LoVo (cell line): ENCODE measurements at regions not wholly inside any gene's neighbourhood (a gene's known extent, or its start where the extent isn't known, plus 50 kb on each side); places are given as distances from the start of the nearest gene placed in this dataset.
A peak's percentile ranks its signal among the peaks of the same experiment; 100 is the strongest.
"Not testable (repeated sequence)": the region's sequence is repeated elsewhere in the genome, so short reads cannot be mapped to it uniquely, and the experiment has no call there.

Experiments used
- DNase-seq: peaks from one replicate; pipeline ENCODE4 v3.0.0-alpha.2; 2016; ENCODE audit warnings: low spot score

DNA sequence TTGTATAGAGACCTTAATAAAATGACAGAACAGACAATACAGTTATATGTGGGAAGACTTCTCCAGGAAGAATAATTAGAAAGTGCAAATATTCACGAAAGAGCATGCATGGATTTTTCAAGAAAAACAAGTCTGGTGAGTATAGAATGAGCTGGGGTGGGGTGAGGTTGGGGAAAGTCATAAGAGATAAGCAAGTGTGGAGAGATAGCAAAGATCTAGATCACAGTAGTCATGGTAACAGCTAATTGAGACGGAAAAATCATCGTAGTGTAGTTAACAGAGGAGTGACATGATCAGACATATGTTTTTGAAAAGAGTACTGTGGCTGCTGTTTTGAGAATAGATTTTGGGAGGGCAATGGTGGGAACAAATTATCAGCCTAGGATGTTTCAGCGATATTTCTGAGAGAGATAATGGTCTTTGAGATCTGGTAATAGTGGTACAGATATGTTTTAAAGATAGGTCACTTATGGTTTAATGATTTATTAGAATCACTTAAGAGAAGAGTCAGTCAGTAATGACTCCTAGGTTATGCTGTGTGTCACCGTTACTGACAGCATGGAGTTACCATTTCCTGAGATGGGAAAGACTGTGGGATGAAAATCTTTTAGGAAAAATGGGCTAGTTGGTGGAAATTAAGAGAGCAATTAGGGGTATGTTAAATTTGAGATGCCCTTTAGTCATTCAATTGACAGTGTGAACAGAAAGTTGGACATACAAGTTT lies 248.5 kb upstream of the SLC8A1 start:
- no peak for DNase-seq

DNA sequence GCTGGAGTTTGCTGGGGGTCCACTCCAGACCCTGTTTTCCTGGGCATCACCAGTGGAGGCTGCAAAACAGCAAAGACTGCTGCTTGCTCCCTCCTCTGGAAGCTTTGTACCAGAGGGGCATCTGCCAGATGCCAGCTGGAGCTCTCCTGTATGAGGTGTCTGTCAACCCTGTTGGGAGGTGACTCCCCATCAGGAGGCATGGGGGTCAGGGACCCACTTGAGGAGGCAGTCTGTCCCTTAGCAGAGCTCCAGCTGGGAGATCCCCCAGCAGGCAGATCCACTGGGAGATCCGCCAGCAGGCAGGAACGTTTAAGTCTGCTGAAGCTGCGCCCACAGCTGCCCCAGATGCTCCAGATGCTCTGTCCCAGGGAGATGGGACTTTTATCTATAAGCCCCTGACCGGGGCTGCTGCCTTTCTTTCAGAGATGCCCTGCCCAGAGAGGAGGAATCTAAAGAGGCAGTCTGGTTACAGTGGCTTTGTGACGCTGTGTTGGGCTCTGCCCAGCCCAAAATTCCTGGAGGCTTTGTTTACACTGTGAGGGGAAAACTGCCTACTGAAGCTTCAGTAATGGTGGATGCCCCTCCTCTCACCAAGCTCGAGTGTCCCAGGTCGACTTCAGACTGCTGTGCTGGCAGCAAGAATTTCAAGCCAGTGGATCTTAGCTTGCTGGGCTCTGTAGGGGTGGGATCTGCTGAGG lies 260.5 kb upstream of the SLC8A1 start:
- DNase-seq, result not testable (repeated sequence)

DNA sequence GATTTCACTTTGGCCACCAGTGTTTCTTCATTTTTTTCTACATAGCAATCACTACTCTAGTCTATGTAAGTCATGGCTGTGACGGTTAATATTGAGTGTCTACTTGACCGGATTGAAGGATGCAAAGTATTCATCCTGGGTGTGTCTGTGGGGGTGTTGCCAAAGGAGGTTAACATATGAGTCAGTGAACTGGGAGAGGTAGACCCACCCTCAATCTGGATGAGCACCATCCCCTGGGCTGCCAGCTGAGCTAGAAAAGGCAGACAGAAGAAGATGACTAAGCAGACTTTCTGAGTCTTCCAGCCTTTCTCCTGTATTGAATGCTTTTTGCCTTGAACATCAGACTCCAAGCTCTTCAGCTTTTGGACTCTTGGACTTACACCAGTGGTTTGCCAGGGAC lies 265.0 kb upstream of the SLC8A1 start:
- no peak for DNase-seq

DNA sequence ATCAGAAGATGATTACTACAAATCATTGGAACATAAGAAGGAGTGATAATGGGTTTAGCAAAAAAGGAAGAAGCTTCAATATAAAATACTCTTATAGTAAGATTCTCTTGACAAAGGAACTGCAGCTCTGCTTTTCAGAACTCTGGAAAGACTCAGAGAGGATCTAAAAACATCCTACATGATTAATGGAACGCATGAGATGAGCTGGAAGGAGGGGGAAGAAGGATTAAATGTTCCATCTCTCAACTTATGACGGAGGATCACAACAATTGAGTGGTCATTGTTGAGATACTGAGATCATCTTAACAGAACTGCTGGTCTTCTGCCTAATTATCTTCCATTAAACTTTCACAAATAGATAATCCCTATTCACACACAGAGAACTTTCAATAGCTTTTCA lies 267.5 kb upstream of the SLC8A1 start:
- DNase-seq, result no peak

- DNase-seq, result no peak
Measured at GRCh38 chr2:40721595-40721994, 269.7 kb upstream of the SLC8A1 start.

GRCh38 chr2:40723194-40723593 lies 271.3 kb upstream of the SLC8A1 start:
- no peak for DNase-seq

DNA sequence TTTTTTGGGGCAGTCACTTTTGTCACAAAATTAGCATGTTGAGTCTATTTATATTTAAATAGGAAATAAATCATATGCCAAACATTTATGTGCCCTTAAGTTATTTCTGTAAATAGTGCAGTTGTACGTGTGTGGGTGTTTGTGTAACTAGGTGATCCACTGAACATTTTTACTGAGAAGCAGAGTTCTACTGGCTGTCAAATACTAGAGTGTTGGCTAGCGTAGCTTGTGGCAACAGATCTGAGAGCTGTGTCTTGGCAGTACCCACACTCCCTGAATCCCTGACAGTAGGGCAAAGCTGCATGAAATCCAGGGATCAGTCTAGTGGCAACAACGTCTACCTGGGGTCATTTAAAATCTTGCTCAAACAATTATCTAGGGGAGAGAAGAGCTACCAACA lies 273.1 kb upstream of the SLC8A1 start:
- no peak for DNase-seq

GRCh38 chr2:40725950-40726349 lies 274.1 kb upstream of the SLC8A1 start:
- no peak for DNase-seq

DNA sequence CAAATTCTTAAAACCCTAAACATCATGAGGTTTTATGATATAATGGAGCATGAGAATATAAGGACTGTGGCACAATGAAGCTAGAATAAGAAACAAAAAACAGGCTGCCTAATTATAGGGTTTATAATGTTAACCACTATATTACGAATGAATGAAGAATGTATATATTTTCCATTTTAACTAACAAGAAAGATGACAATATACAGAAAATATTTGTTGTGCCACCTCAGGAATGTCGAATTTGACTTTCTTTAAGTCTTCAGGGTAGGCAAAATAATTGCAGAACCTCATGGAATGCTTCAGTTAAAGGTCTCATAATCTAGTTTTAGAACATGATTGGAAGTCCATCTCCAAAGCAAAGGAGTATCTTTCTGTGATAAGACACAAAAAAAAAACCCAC lies 282.9 kb upstream of the SLC8A1 start:
- no peak for DNase-seq

- DNase-seq, result no peak
Measured at GRCh38 chr2:40737180-40737579, 285.3 kb upstream of the SLC8A1 start.

DNA sequence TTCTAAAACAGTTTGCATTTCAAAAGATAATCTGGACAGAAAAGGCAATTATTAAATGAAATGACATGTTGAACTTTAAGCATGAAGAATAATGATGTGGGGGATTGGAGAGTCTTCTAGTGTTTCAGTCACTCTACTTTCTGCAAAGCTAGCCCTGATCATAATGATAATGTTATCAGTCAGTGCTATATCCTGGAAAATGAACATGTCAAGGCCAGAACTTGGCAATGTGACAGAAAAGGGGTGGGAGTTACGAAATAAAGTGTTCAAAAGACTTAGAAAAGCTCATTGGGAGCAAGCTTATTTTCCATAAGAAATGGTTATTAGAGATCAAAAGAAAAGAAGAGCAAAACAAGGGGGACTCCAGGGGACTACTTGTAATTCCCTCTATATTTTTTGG lies 288.5 kb upstream of the SLC8A1 start:
- DNase-seq, result no peak

DNA sequence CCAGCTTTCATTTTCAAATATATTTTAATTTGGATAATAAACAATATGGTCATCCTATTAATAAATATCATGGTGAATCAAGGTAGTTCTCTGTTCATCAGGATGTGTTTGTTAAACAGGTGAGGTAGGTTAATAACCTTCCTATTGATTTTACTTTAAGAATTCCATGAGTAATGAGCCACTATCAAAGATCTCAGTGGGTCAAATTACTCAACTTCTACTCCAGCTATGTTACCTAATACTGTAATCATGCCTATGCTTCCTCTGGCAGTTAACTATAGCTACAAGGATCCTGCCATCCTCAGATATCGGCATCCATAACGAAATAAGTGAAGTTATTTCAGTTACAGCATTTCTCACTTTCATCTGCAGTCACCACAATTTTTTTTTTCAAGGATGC lies 289.6 kb upstream of the SLC8A1 start:
- no peak for DNase-seq

DNA sequence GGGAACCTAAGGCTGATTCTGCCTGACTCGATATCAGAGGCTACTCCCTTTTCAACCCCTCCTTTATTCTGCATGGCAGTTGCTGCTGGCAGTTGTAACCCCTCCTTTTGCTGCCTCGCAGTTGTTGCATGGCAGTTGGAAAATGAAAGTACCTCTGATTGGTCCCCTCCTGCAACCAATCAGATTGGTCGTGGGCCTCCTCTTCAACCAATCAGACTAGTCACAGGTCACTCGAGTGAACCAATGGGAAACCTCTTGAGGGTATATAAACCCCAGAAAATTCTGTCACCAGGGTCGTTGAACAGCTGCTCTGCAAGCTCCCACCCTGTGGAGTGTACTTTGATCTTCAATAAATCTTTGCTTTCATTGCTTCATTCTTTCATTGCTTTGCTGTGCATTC lies 294.3 kb upstream of the SLC8A1 start:
- DNase-seq, result peak; percentile 35

- no peak for DNase-seq
Measured at GRCh38 chr2:40751981-40752380, 300.1 kb upstream of the SLC8A1 start.

- no peak for DNase-seq
Measured at GRCh38 chr2:40752796-40753195, 300.9 kb upstream of the SLC8A1 start.

DNA sequence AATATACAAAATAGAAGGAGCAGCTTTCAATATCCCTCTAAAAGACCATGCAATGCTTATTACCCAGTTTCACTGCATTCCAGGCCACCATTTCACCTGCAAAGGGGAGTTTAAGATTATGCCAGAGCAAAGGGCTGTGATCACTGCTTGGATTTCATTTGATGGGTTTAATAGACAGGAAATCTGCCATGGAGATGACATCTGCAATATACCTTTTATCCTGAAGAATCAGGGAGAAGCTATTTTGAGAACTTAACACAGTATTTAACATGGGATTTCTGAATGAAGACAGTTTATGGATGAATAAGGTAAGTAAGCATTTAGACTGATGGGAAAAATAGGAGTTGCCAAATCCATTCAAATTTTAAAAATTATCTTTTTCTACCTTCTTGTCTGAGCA lies 303.0 kb upstream of the SLC8A1 start:
- no peak for DNase-seq

DNA sequence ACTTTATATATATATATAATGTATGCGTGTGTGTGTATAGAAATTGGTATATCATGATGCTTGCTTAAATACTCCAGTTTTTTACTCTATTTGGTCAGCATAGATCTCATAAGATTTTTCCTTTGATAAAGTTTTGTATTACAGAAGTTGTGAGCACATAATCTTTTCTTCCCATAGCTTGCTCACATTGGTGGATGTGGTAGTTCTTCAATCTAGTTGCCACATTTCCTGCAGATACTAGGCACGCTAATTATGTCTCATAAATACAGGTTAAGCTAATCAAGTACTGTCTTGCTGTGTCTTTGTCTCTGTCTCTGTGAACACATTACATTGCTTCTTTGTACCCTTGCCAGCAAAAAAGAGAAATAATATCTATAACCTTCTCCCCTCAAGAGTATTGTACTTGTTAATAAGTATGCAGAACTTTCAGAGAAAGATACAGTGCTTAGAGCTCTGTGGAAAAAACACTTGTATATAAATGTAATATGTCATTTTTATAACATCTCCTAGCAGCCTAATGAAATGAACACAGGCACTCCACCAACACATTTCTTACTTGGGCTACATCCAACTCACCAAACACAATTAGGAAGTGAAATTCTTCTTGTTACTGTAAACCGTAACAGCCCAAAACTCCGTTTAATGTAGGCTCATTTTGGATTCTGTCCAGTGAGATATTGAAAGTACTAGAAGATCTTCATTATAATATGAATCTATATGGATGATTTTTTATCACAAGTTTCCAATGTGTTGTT lies 306.7 kb upstream of the SLC8A1 start:
- no peak for DNase-seq

- DNase-seq, result no peak
Measured at GRCh38 chr2:40760071-40760666, 308.3 kb upstream of the SLC8A1 start.

DNA sequence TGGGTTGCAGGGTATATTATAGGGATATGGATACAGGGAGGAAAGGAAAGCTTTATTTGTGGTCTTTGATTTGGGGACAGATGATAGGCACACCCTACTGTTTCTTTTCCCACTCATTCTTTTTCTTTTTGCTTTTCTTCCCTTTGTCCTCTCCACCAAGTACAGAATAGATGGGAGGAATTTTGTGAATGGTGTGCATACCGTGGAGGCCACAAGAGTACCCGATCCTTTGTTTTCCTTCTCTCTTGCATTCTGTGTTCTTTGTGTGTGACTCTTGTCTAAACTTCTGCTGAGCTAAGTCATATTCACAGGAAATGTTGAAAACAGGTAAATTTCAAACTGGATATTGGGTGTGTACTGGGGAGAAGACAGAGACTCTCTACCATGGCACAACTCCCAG lies 321.4 kb upstream of the SLC8A1 start:
- no peak for DNase-seq

DNA sequence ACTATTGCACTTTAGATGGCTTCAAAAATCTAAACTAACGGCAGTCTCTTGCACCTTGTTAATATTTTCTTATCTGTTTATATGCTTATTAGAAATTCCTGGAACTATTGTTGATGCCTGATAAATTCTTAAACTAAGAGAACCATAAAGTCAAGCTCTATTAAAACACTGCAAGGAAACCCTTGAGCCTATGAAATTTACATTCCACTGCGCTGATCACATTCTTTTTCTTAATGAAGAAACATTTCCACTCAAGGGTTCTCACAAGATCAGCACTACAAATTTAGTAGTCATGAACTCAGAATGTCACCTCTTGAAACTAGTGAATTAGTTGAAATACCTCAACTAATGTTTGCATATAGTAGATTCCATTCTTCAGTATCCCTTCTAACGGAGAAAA lies 331.8 kb upstream of the SLC8A1 start:
- DNase-seq, result no peak

GRCh38 chr2:40786636-40787035 lies 334.7 kb upstream of the SLC8A1 start:
- no peak for DNase-seq

DNA sequence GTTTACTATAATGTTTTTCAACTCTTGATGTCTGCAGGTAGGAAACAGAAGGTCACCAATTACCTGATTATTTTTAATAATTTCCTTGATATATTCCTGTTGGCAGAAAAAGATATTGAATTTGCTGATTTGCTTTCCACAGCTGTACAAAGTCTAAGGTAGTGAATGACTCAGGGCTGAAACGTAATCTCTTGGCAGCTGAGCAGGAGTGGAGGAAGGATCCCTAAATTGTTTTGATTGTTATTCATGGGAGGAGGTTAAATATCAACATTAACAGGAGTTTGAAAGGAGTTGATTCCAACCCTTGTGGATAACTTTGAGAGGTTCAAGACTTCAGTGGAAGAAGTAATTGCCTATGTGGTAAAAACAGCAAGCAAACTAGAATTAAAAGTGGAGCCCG lies 345.2 kb upstream of the SLC8A1 start:
- no peak for DNase-seq

DNA sequence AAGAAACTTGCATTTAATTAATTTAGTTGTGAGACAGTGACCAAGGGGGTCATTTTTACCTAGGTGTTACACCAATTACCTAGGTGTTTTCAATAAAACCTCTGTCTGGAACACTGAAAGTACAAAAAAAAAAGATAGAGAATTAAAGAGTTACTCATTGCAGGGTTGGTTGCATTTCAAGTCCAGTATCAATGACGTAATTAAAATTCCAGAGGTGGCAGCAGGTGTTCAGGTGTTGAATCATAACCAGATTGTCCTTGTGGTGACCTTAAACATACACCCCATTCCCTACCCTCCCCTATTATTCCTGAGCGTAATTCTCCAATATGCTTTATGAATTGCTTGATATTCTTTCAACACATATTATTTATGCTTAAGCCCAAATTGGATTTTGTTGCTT lies 352.0 kb upstream of the SLC8A1 start:
- no peak for DNase-seq
